Fibroblast of gingiva (primary cell): ENCODE measurements at regions not wholly inside any gene's neighbourhood (a gene's known extent, or its start where the extent isn't known, plus 50 kb on each side); places are given as distances from the start of the nearest gene placed in this dataset.
"Not testable (repeated sequence)": the region's sequence is repeated elsewhere in the genome, so short reads cannot be mapped to it uniquely, and the experiment has no call there.

Experiments used
- DNase-seq: peaks from one replicate; pipeline ENCODE4 v3.0.0-alpha.2; 2011; ENCODE audit warnings: low read depth

DNA sequence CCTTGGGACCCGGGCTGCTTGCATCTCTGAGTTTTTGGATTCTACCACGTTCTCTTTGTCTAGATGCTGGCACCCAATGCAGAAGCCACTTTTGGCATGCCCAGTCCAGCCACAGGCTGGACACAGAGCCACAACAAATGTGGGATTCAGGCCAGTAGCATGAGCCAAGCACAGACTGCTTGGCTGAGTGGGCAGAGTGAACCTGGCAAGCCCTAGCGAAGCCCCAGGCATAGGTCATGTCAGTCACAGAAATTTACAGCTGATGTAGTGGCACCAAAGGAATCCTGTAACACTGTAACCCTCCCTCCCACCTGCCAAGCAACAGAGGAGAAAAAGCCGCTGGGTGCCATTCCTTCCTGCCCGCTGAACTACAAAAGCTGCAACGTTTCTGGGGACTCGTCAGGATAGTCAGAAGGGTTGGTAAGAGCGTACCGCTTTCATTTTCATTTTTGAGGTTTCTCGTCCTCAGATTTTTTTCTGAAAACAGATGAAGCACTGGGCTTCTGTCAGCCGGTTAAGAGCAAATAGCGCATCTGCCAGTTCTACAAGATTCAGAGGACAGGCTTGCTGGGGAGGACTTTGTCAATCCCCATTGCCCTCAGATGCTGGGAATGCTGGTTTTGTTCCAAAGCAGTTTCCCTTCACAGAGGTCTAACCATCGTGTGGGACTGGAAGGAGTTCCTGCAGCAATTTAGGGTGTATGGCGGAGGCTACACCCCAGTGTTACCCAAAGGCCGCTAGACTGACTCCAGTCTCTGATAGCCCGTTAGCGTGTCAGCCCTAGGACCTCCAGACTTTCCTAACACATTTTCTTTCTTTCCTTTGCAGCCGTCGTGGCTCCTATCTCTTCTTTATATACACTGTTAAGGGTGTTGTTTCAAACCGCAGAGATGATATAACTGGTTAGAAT lies 399.0 kb downstream of the HTR1A start:
- no peak for DNase-seq

GRCh38 chr5:63555874-63556273 lies 406.4 kb downstream of the HTR1A start:
- no peak for DNase-seq

GRCh38 chr5:63554191-63554590 lies 408.1 kb downstream of the HTR1A start:
- DNase-seq: no peak

DNA sequence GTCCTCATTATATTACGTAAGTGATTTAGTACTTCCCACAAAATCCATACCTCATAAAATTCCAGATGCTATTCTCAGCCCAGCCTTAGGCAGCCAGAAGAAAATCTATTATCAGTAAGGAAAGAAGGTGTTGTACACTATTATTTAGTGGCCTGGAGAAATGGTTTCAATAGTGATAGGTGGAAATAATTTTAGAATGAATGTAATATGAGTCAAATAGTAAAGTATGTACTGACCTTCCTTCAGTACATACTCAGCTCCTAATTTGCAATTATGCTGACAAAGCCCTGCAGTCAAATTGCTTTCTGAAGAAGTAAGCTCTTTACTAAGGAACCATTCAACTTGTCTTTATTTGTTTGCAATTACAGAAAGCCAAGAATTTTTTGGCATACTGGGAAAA lies 409.2 kb downstream of the HTR1A start:
- DNase-seq: no peak

DNA sequence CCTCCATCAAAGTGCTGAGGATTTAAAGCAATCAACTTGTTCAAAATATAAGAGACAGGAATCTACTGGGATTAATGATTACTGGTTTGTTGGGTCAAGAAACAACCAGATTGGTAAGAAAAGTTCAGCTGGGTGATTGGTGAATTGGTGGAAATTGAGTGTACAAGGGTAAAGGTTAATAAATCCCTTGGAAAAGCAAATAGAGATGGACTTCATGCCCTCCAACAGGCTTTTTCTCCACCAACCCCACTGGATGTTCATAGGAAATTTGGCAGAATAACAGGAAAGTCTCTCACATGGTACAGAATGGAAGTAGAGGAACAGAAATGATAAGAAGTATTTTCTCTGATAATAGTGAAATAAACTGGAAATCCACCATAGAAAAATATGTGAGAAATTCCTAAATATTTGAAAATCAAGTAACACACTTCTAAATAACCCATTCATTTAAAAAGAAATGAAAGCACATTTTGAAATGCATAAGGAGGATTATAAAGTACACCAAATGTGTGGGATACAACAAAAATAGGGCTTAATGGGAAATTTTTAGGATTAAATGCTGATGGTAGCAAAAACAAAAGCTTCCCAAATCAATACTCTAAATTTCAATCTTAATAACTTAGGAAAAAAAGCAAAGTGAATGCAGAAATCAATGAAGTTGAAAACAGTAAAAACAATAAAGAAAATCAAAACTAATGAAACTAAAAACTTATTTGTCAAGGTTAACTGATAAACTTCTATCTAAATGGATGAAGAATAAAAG lies 426.2 kb downstream of the HTR1A start:
- DNase-seq: no peak

DNA sequence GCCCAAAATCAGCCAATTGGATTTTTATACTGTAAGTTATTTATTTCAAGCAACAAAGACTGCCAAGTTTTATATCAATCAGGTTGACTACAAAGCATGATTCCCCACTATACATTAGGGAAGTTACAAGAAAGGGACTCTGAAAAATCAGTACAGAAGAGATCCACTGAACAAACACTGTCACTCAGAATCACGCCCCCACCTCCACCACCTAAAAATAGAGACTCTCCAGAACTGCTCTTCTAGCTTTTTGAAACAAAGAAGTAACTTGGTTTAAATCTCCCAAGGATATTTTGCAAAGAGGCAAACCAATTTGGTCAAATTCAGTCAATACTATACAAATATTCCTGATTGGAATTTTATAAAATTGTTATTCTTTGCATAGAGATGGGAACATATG lies 438.0 kb downstream of the HTR1A start:
- no peak for DNase-seq

GRCh38 chr5:63516006-63516405 lies 446.2 kb downstream of the HTR1A start:
- DNase-seq: no peak

DNA sequence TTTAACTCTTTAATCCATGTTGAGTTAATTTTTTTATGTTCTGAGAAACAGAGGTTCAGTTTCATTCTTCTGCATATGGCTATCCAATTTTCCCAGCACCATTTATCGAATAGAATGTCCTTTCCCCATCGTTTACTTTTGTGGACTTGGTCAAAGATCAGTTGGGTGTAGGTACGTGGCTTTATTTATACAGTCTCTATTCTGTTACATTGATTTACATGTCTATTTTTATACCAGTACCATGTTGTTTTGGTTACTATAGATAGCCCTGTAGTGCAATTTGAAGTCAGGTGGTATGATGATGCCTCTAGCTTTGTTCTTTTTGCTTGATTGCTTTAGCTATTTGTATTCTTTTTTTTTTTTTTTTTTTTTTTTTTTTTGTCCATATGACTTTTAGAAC lies 462.0 kb downstream of the HTR1A start:
- DNase-seq: no peak

- DNase-seq: no peak
These were observed 467.0 kb downstream of the HTR1A start for GRCh38 chr5:63495225-63495624.

DNA sequence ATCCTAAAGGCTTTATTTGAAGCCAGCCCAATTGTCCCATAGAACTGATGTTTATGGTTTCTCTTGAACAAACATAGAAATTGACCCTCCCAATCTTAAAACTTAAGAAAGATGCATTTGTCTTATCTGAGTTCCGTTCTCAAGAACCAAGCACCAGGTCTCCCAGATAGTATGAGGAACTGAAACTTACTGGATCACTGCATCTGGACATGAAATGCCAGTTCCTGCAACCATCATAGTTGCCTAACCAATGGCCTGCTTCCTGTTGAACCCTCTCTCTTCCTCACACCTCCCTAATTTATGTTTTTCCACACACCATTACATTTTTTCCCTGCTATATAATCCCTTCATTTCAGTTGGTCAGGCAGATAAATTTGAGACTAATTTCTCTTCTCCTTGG lies 478.9 kb downstream of the HTR1A start:
- DNase-seq: no peak

GRCh38 chr5:63473335-63473967 lies 488.8 kb downstream of the HTR1A start:
- DNase-seq: no peak

- no peak for DNase-seq
These were observed 506.0 kb downstream of the HTR1A start for GRCh38 chr5:63456279-63456678.

- no peak for DNase-seq
These were observed 511.1 kb downstream of the HTR1A start for GRCh38 chr5:63451188-63451587.

GRCh38 chr5:63439537-63439936 lies 522.7 kb downstream of the HTR1A start:
- no peak for DNase-seq

DNA sequence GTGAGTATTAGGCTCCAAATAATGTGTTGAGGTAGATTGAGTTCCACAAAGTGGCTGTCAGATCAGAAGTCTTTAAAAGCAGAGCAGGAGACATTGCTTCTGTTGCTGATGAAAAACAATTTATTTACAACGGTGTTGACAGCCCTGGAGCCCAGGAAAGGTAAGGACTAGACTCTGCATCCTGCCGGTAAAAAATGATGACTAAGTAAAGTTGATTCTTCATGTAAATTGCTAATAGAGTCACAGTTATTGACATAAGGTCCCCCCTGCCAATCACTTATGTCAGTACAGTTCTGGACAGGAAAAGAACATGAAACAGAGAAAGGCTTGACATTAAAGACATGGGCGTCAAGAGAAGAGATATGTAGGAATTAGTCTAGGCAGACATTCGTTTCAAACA lies 552.5 kb downstream of the HTR1A start:
- no peak for DNase-seq

DNA sequence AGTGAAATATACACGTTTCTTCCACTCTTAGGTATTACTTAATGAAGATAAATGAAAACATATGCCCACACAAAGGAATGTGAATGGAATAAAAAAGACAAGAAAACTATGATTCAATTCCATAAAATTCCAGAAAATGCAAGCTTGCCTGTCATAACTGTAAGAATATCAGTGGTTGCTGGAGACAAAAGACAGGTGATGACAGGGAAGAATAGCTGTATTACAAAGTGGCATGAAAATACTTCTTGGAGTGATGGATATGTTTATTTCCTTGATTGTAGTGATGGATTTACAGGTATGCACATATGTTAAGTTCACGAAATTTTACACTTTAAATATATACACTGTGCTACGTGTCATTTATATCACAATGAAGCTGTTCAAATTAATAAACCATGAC lies 553.3 kb downstream of the HTR1A start:
- DNase-seq: no peak

GRCh38 chr5:63401436-63402046 lies 560.7 kb downstream of the HTR1A start:
- DNase-seq: no peak

GRCh38 chr5:63400079-63400478 lies 562.2 kb downstream of the HTR1A start:
- DNase-seq: no peak

- no peak for DNase-seq
These were observed 563.9 kb downstream of the HTR1A start for GRCh38 chr5:63398346-63398745.

- not testable (repeated sequence) for DNase-seq
These were observed 574.1 kb downstream of the HTR1A start for GRCh38 chr5:63388188-63388587.

DNA sequence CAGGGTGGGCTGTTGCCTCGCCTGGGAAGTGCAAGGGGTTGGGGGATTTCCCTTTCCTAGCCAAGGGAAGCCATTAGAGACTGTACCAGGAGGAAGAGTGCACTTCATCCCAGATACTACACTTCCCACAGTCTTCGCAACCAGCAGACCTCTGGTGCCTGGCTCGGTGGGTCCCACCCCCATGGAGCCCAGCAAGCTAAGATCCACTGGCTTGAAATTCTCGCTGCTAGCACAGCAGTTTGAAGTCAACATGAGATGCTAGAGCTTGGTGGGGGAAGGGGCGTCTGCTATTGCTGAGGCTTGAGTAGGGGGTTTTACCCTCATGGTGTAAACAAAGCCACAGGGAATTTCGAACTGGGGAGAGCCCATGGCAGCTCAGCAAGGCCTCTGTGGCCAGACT lies 586.4 kb downstream of the HTR1A start:
- DNase-seq: no peak

GRCh38 chr5:63374085-63374484 lies 588.2 kb downstream of the HTR1A start:
- DNase-seq: no peak
